ENCODE measurements at regions not wholly inside any gene's neighbourhood (a gene's known extent, or its start where the extent isn't known, plus 50 kb on each side); places are given as distances from the start of the nearest gene placed in this dataset.

GRCh38 chr3:95037927-95038326 lies 975.1 kb downstream of the NSUN3 start:
- TF ChIP-seq, protein P1, sequence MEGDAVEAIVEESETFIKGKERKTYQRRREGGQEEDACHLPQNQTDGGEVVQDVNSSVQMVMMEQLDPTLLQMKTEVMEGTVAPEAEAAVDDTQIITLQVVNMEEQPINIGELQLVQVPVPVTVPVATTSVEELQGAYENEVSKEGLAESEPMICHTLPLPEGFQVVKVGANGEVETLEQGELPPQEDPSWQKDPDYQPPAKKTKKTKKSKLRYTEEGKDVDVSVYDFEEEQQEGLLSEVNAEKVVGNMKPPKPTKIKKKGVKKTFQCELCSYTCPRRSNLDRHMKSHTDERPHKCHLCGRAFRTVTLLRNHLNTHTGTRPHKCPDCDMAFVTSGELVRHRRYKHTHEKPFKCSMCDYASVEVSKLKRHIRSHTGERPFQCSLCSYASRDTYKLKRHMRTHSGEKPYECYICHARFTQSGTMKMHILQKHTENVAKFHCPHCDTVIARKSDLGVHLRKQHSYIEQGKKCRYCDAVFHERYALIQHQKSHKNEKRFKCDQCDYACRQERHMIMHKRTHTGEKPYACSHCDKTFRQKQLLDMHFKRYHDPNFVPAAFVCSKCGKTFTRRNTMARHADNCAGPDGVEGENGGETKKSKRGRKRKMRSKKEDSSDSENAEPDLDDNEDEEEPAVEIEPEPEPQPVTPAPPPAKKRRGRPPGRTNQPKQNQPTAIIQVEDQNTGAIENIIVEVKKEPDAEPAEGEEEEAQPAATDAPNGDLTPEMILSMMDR (IDR thresholded peaks at IDR 0.05; ENCODE audit: poor library complexity, severe bottlenecking) = no peak
- TF ChIP-seq RAD21 (conservative IDR thresholded peaks at IDR 0.05) (no peak), SMC3 (conservative IDR thresholded peaks at IDR 0.05; ENCODE audit: poor library complexity) (no peak), POLR2AphosphoS5 (IDR thresholded peaks at IDR 0.05) (no peak), REST (IDR thresholded peaks at IDR 0.05; ENCODE audit: borderline replicate concordance) (no peak), MXI1 (conservative IDR thresholded peaks at IDR 0.05; ENCODE audit: poor library complexity, severe bottlenecking) (no peak), EP300 (conservative IDR thresholded peaks at IDR 0.05; ENCODE audit: poor library complexity, severe bottlenecking) (no peak), TAF1 (IDR thresholded peaks at IDR 0.05; ENCODE audit: low read depth) (no peak), EZH2 (IDR thresholded peaks at IDR 0.05; ENCODE audit: borderline replicate concordance, insufficient read depth, low read length, poor library complexity, severe bottlenecking) (no peak)
- Histone ChIP-seq H3K4me3 (ENCODE audit: low read length) (no peak overlapping the region), H3K9me3 (ENCODE audit: low read length) (no peaks in the 10 kb centered on the region), H3K9me2 (ENCODE audit: insufficient read depth, low read length) (no peaks in the 10 kb centered on the region), H3K27me3 (ENCODE audit: insufficient read depth, low read depth, low read length) (no peaks in the 10 kb centered on the region), H4K20me1 (ENCODE audit: insufficient read depth) (no peaks in the 10 kb centered on the region), H3K9ac (ENCODE audit: low read length) (no peak overlapping the region), H3F3A (ENCODE audit: insufficient read depth, low read length, poor library complexity, severe bottlenecking) (no peaks in the 10 kb centered on the region), H2AFZ (ENCODE audit: low read depth, low read length) (no peak overlapping the region), H3K36me3 (ENCODE audit: insufficient read depth, low read length) (no peaks in the 10 kb centered on the region), H3K27ac (ENCODE audit: low read length) (no peak overlapping the region), H3K4me2 (ENCODE audit: low read length) (no peak overlapping the region), H3K79me2 (replicated peaks; ENCODE audit: insufficient read depth, low read length) (no peaks in the 10 kb centered on the region)

- no peak overlapping the region for H3K9ac ChIP-seq (ENCODE audit: low read length)
- H3F3A ChIP-seq (ENCODE audit: insufficient read depth, low read length, poor library complexity, severe bottlenecking) = no peaks in the 10 kb centered on the region
- no peaks in the 10 kb centered on the region for H4K20me1 ChIP-seq (ENCODE audit: insufficient read depth)
- H3K4me2 ChIP-seq (ENCODE audit: low read length) = no peak overlapping the region
- H2AFZ ChIP-seq (ENCODE audit: low read depth, low read length) = no peak overlapping the region
- H3K9me3 ChIP-seq (ENCODE audit: low read length) = no peaks in the 10 kb centered on the region
- no peaks in the 10 kb centered on the region for H3K9me2 ChIP-seq (ENCODE audit: insufficient read depth, low read length)
- no peak overlapping the region for H3K4me3 ChIP-seq (ENCODE audit: low read length)
- no peaks in the 10 kb centered on the region for H3K27me3 ChIP-seq (ENCODE audit: insufficient read depth, low read depth, low read length)
- H3K27ac ChIP-seq (ENCODE audit: low read length) = no peak overlapping the region
- no peaks in the 10 kb centered on the region for H3K79me2 ChIP-seq (replicated peaks; ENCODE audit: insufficient read depth, low read length)
- no peaks in the 10 kb centered on the region for H3K36me3 ChIP-seq (ENCODE audit: insufficient read depth, low read length)
- TF ChIP-seq SMC3 (conservative IDR thresholded peaks at IDR 0.05; ENCODE audit: poor library complexity) (no peak), REST (IDR thresholded peaks at IDR 0.05; ENCODE audit: borderline replicate concordance) (no peak), EZH2 (IDR thresholded peaks at IDR 0.05; ENCODE audit: borderline replicate concordance, insufficient read depth, low read length, poor library complexity, severe bottlenecking) (no peak), TAF1 (IDR thresholded peaks at IDR 0.05; ENCODE audit: low read depth) (no peak), POLR2AphosphoS5 (IDR thresholded peaks at IDR 0.05) (no peak), MXI1 (conservative IDR thresholded peaks at IDR 0.05; ENCODE audit: poor library complexity, severe bottlenecking) (no peak), RAD21 (conservative IDR thresholded peaks at IDR 0.05) (no peak), EP300 (conservative IDR thresholded peaks at IDR 0.05; ENCODE audit: poor library complexity, severe bottlenecking) (no peak)
- TF ChIP-seq, protein P1 (IDR thresholded peaks at IDR 0.05; ENCODE audit: poor library complexity, severe bottlenecking) = no peak
Observed at GRCh38 chr3:95044101-95044500, 981.2 kb downstream of the NSUN3 start.
